Cardiac muscle cell (in vitro differentiated cells and primary cell): ENCODE measurements at regions not wholly inside any gene's neighbourhood (a gene's known extent, or its start where the extent isn't known, plus 50 kb on each side); places are given as distances from the start of the nearest gene placed in this dataset.

ENCODE experiments used
- DNase-seq, 2 donors: peaks; one replicate each; pipeline versions ENCODE4 v3.0.0 to v3.0.0-alpha.2; 2010 to 2017; ENCODE audit warnings: low read depth in 1 of 2, low spot score in 1 of 2
- H3K27ac ChIP-seq: fragments of 200-600 bp; sonication (generic); 2 replicates; pipeline ENCODE4 v1.5.1; 2016
- H3K27me3 ChIP-seq: fragments of 200-600 bp; sonication (generic); 2 replicates; pipeline ENCODE4 v1.6.0; 2016; ENCODE audit warnings: control low read depth
- H3K36me3 ChIP-seq: fragments of 200-600 bp; sonication (generic); 2 replicates; pipeline ENCODE4 v1.5.1; 2016; ENCODE audit warnings: control low read depth
- H3K4me1 ChIP-seq: fragments of 200-600 bp; sonication (generic); 2 replicates; pipeline ENCODE4 v1.8.1; 2017; ENCODE audit warnings: low read depth, mild to moderate bottlenecking, mixed run types
- H3K4me3 ChIP-seq: fragments of 200-600 bp; sonication (generic); 2 replicates; pipeline ENCODE4 v1.5.1; 2016; ENCODE audit warnings: mild to moderate bottlenecking
- H3K9me3 ChIP-seq: fragments of 200-600 bp; sonication (generic); 2 replicates; pipeline ENCODE4 v1.5.1; 2017; ENCODE audit warnings: low read depth, mild to moderate bottlenecking, control low read depth
- CTCF ChIP-seq: IDR thresholded peaks from 2 replicates; pipeline ENCODE4 v1.5.1; 2012; ENCODE audit warnings: low read depth, mild to moderate bottlenecking, low read length

GRCh38 chr4:89398146-89398545 is 90.5 kb upstream of the GPRIN3 start:
- Histone ChIP-seq H3K27ac (no peak overlapping the region), H3K4me1 (peaks cover 8% of the 10 kb centered on the region), H3K4me3 (no peak overlapping the region), H3K36me3 (no peaks in the 10 kb centered on the region), H3K27me3 (no peaks in the 10 kb centered on the region), H3K9me3 (no peaks in the 10 kb centered on the region)
- TF ChIP-seq CTCF: no peak
- no peak for DNase-seq

- H3K36me3 ChIP-seq: no peaks in the 10 kb centered on the region
Measured at GRCh38 chr4:89397441-89397840, 89.8 kb upstream of the GPRIN3 start.

GRCh38 chr4:89382439-89382838 is 74.8 kb upstream of the GPRIN3 start:
- no peak for DNase-seq
- H3K4me1 ChIP-seq: no peaks in the 10 kb centered on the region
- no peaks in the 10 kb centered on the region for H3K36me3 ChIP-seq
- H3K4me3 ChIP-seq: no peak overlapping the region
- no peak overlapping the region for H3K27ac ChIP-seq
- no peak for TF ChIP-seq CTCF
- no peaks in the 10 kb centered on the region for H3K9me3 ChIP-seq
- no peaks in the 10 kb centered on the region for H3K27me3 ChIP-seq

More at GRCh38 chr4:89397441-89397840, 89.8 kb upstream of the GPRIN3 start:
- H3K4me3 ChIP-seq: no peak overlapping the region
- no peaks in the 10 kb centered on the region for H3K27me3 ChIP-seq
- H3K27ac ChIP-seq: no peak overlapping the region
- no peaks in the 10 kb centered on the region for H3K9me3 ChIP-seq
- peaks cover 8% of the 10 kb centered on the region for H3K4me1 ChIP-seq
- DNase-seq: no peak
- TF ChIP-seq CTCF: no peak

- Histone ChIP-seq H3K36me3 (no peaks in the 10 kb centered on the region), H3K4me3 (no peak overlapping the region), H3K27me3 (no peaks in the 10 kb centered on the region), H3K4me1 (no peaks in the 10 kb centered on the region), H3K9me3 (no peaks in the 10 kb centered on the region), H3K27ac (no peak overlapping the region)
- no peak for DNase-seq
- TF ChIP-seq CTCF: no peak
Measured at GRCh38 chr4:89380980-89381379, 73.4 kb upstream of the GPRIN3 start.

GRCh38 chr4:89379511-89380044 is 72.0 kb upstream of the GPRIN3 start:
- TF ChIP-seq CTCF: no peak
- Histone ChIP-seq H3K9me3 (no peaks in the 10 kb centered on the region), H3K4me3 (no peak overlapping the region), H3K27ac (no peak overlapping the region), H3K4me1 (no peaks in the 10 kb centered on the region), H3K27me3 (no peaks in the 10 kb centered on the region), H3K36me3 (no peaks in the 10 kb centered on the region)
- DNase-seq: peak in 1 of 2 donors; percentile 9

- DNase-seq: no peak
- no peaks in the 10 kb centered on the region for H3K36me3 ChIP-seq
- no peak overlapping the region for H3K4me3 ChIP-seq
- no peak for TF ChIP-seq CTCF
- no peaks in the 10 kb centered on the region for H3K9me3 ChIP-seq
- H3K27me3 ChIP-seq: no peaks in the 10 kb centered on the region
- peaks cover 20% of the 10 kb centered on the region for H3K4me1 ChIP-seq
- no peak overlapping the region for H3K27ac ChIP-seq
Measured at GRCh38 chr4:89373394-89373793, 65.8 kb upstream of the GPRIN3 start.
